A549 (cell line): ENCODE measurements at regions not wholly inside any gene's neighbourhood (a gene's known extent, or its start where the extent isn't known, plus 50 kb on each side); places are given as distances from the start of the nearest gene placed in this dataset.

Experiments used
- ATAC-seq, 2 experiments: fragments of 200-7000 bp in 1 of 2; fragments of >200 bp in 1 of 2; cut with Nextera tagmentation in 1 of 2; cut with Tn5 transposase in 1 of 2; 3 replicates each; pipeline versions ENCODE4 v1.8.0 to v1.9.1; 2018 to 2020; ENCODE audit warnings: mild to moderate bottlenecking in 1 of 2, moderate library complexity in 1 of 2
- CTCF ChIA-PET: fragments of 300-600 bp; sonication (Branson Sonifier 250); formaldehyde crosslinking; extraction: SDS; loops from one replicate; lab custom pipeline; 2021; ENCODE audit warnings: antibody characterized with exemption, inconsistent platforms; lab: Yijun Ruan, JAX
- POLR2A ChIA-PET: fragments of 350-600 bp; formaldehyde crosslinking; extraction: SDS; loops from one replicate; lab custom pipeline; 2021; ENCODE audit warnings: antibody characterized with exemption, inconsistent platforms; lab: Yijun Ruan, JAX
- DNase-seq, 2 experiments: peaks; one replicate each; pipeline versions ENCODE4 v3.0.0 to v3.0.0-alpha.2; 2011 to 2016; ENCODE audit warnings: low read depth in 1 of 2, low spot score in 1 of 2
- FAIRE-seq: peaks from 2 replicates; lab custom pipeline; 2011; peaks lifted over from hg19 to GRCh38; lab: Jason Lieb, UNC
- H3K27ac ChIP-seq, 2 experiments: fragments of >200 bp; sonication (Bioruptor Twin); formaldehyde crosslinking; 3 replicates each; pipeline ENCODE4 v1.5.1; 2016 to 2017
- H3K4me1 ChIP-seq: fragments of >200 bp; sonication (Bioruptor Twin); formaldehyde crosslinking; 3 replicates; pipeline ENCODE4 v1.6.1; 2016
- H3K4me2 ChIP-seq: fragments of >200 bp; sonication (Bioruptor Twin); formaldehyde crosslinking; 3 replicates; pipeline ENCODE4 v1.6.1; 2016
- H3K4me3 ChIP-seq: fragments of >200 bp; sonication (Bioruptor Twin); formaldehyde crosslinking; 3 replicates; pipeline ENCODE4 v1.5.1; 2016
- H3K9me3 ChIP-seq: fragments of >200 bp; sonication (Bioruptor Twin); formaldehyde crosslinking; 3 replicates; pipeline ENCODE4 v1.6.1; 2016
- ATOH8 ChIP-seq: fragments of 250-450 bp; sonication (Bioruptor Pico); IDR thresholded peaks from 2 replicates; pipeline ENCODE4 v1.5.0; 2020; ENCODE audit warnings: low read depth, mild to moderate bottlenecking, moderate library complexity
- CBX2 ChIP-seq: fragments of 200-600 bp; sonication (generic); IDR thresholded peaks from 2 replicates; pipeline ENCODE4 v1.6.1; 2016; ENCODE audit warnings: low read depth, mild to moderate bottlenecking, borderline replicate concordance
- CHD4 ChIP-seq: fragments of 200-600 bp; sonication (generic); IDR thresholded peaks from 2 replicates; pipeline ENCODE4 v1.6.1; 2016; ENCODE audit warnings: antibody characterized with exemption, mild to moderate bottlenecking, borderline replicate concordance
- CTCF ChIP-seq: fragments of >200 bp; sonication (Bioruptor Twin); formaldehyde crosslinking; IDR thresholded peaks from 3 replicates; pipeline ENCODE4 v1.5.1; 2016
- EHMT2 ChIP-seq: fragments of 200-600 bp; sonication (generic); IDR thresholded peaks from 2 replicates; pipeline ENCODE4 v1.6.1; 2016; ENCODE audit warnings: antibody characterized with exemption, low read depth, mild to moderate bottlenecking, moderate library complexity
- ESRRA ChIP-seq: fragments of 150-350 bp; IDR thresholded peaks from 2 replicates; pipeline ENCODE4 v1.6.1; 2014; ENCODE audit warnings: mild to moderate bottlenecking, low read length, borderline replicate concordance
- FOSB ChIP-seq: fragments of 250-450 bp; sonication (Bioruptor Pico); IDR thresholded peaks from 2 replicates; pipeline ENCODE4 v1.5.0; 2020; ENCODE audit warnings: mild to moderate bottlenecking, moderate library complexity
- FOSL2 ChIP-seq, 2 experiments: fragments of 450-650 bp in 1 of 2; fragments of >200 bp in 1 of 2; sonication (Bioruptor Twin) in 1 of 2; formaldehyde crosslinking; IDR thresholded peaks; 2 replicates each; pipeline versions ENCODE4 v1.5.0 to v1.6.1; 2016 to 2020; ENCODE audit warnings: mild to moderate bottlenecking in 1 of 2, moderate library complexity in 1 of 2
- HOXA7 ChIP-seq: fragments of 250-450 bp; sonication (Bioruptor Pico); IDR thresholded peaks from 2 replicates; pipeline ENCODE4 v1.5.0; 2020; ENCODE audit warnings: mild to moderate bottlenecking, moderate library complexity
- HOXB13 ChIP-seq: fragments of 250-450 bp; sonication (Bioruptor Pico); IDR thresholded peaks from 2 replicates; pipeline ENCODE4 v1.5.0; 2020; ENCODE audit warnings: low read depth, mild to moderate bottlenecking, moderate library complexity
- JUNB ChIP-seq: fragments of >200 bp; sonication (Bioruptor Twin); formaldehyde crosslinking; IDR thresholded peaks from 2 replicates; pipeline ENCODE4 v1.6.1; 2016
- MAFK ChIP-seq: fragments of 450-650 bp; IDR thresholded peaks from 2 replicates; pipeline ENCODE4 v1.6.1; 2014; ENCODE audit not compliant: partially characterized antibody
- MAZ ChIP-seq: fragments of 150-350 bp; IDR thresholded peaks from 2 replicates; pipeline ENCODE4 v1.6.1; 2014; ENCODE audit warnings: antibody characterized with exemption, low read depth, low read length, borderline replicate concordance
- MYC ChIP-seq: IDR thresholded peaks from 2 replicates; pipeline ENCODE4 v1.6.1; 2012; ENCODE audit warnings: mild to moderate bottlenecking, inconsistent platforms, low read length, improper control_type of control experiment, borderline replicate concordance
- NFE2L2 ChIP-seq: fragments of 150-350 bp; conservative IDR thresholded peaks from 2 replicates; pipeline ENCODE4 v1.6.1; 2014; ENCODE audit warnings: low read length
- PBX3 ChIP-seq: IDR thresholded peaks from 2 replicates; pipeline ENCODE4 v1.6.1; 2012
- POLR2A ChIP-seq: IDR thresholded peaks from 2 replicates; pipeline ENCODE4 v1.6.1; 2012; ENCODE audit warnings: mild to moderate bottlenecking, low read length
- SMC3 ChIP-seq: fragments of >200 bp; sonication (Bioruptor Twin); formaldehyde crosslinking; IDR thresholded peaks from 3 replicates; pipeline ENCODE4 v1.6.1; 2018; ENCODE audit warnings: inconsistent platforms
- SREBF2 ChIP-seq: fragments of 450-650 bp; IDR thresholded peaks from 2 replicates; pipeline ENCODE4 v1.6.1; 2014; ENCODE audit warnings: mild to moderate bottlenecking, moderate library complexity
- TP53 ChIP-seq: fragments of 250-450 bp; sonication (Bioruptor Pico); IDR thresholded peaks from 2 replicates; pipeline ENCODE4 v1.5.0; 2021; ENCODE audit warnings: mild to moderate bottlenecking, moderate library complexity
- ZC3H11A ChIP-seq: fragments of 450-650 bp; IDR thresholded peaks from 2 replicates; pipeline ENCODE4 v1.6.1; 2014; ENCODE audit warnings: antibody characterized with exemption, mild to moderate bottlenecking
- WGBS: methylation state at CpG from one replicate; pipeline ENCODE4 v1.1.6; 2017; ENCODE audit errors: missing lambda C conversion rate; 5-methylcytosine and 5-hydroxymethylcytosine counted together

- TF ChIP-seq SREBF2 (no peak), ATOH8 (CRISPR knock-in tag) (no peak)
These were observed 108.7 kb downstream of the HTR1B start (continued) for GRCh38 chr6:77354581-77354980.

- FAIRE-seq (no peak), ATAC-seq (no peak), DNase-seq (no peak)
- TF ChIP-seq MAZ (no peak), FOSL2 (IDR thresholded peaks at IDR 0.05) (no peak), FOSL2 (CRISPR knock-in tag; IDR thresholded peaks at IDR 0.05) (no peak), FOSB (CRISPR knock-in tag) (no peak), MYC (no peak), HOXB13 (no peak), CBX2 (no peak), PBX3 (no peak), ESRRA (no peak), MAFK (no peak), CHD4 (no peak), ZC3H11A (no peak), CTCF (no peak), NFE2L2 (no peak), EHMT2 (no peak)
- no peak overlapping the region for H3K27ac ChIP-seq
- no peaks in the 10 kb centered on the region for H3K9me3 ChIP-seq
- ChIA-PET CTCF (no interaction called here), POLR2A (no interaction called here)
- H3K4me2 ChIP-seq, result no peak overlapping the region
- H3K4me1 ChIP-seq, result no peaks in the 10 kb centered on the region
- H3K4me3 ChIP-seq, result no peak overlapping the region
These were observed 110.2 kb downstream of the HTR1B start for GRCh38 chr6:77353129-77353528.

- ChIA-PET CTCF (no interaction called here), POLR2A (no interaction called here)
- 47% methylated on average over 3 of the region's 4 CpGs for WGBS
- Histone ChIP-seq H3K4me1 (no peaks in the 10 kb centered on the region), H3K27ac (no peak overlapping the region), H3K9me3 (no peaks in the 10 kb centered on the region), H3K4me3 (no peak overlapping the region), H3K4me2 (no peak overlapping the region)
- FAIRE-seq (no peak), ATAC-seq (no peak), DNase-seq (no peak)
- no peak for TF ChIP-seq POLR2A
- no peak for TF ChIP-seq TP53 (CRISPR knock-in tag)
- no peak for TF ChIP-seq SREBF2
- TF ChIP-seq SMC3, result no peak
- TF ChIP-seq FOSL2 (IDR thresholded peaks at IDR 0.05), result no peak
- TF ChIP-seq FOSL2 (CRISPR knock-in tag; IDR thresholded peaks at IDR 0.05), result no peak
- TF ChIP-seq ATOH8 (CRISPR knock-in tag), result no peak
- TF ChIP-seq CBX2, result no peak
- no peak for TF ChIP-seq NFE2L2
- TF ChIP-seq HOXA7 (CRISPR knock-in tag), result no peak
- TF ChIP-seq ESRRA, result no peak
- TF ChIP-seq JUNB, result no peak
These were observed 122.0 kb downstream of the HTR1B start for GRCh38 chr6:77341058-77341986.
